NCI-H2081 treated with DMSO at 0.1 percent for 48 hours (cell line): ENCODE measurements at regions not wholly inside any gene's neighbourhood (a gene's known extent, or its start where the extent isn't known, plus 50 kb on each side); places are given as distances from the start of the nearest gene placed in this dataset.

ENCODE experiments used
- DNase-seq: peaks from one replicate; lab custom pipeline; 2025; lab: John Stamatoyannopoulos, UW

- DNase-seq: no peak
These were observed 341.6 kb upstream of the CDH7 start for GRCh38 chr18:65409261-65409660.

GRCh38 chr18:65403534-65403933 is 347.3 kb upstream of the CDH7 start:
- DNase-seq: no peak

- DNase-seq: no peak
These were observed 351.7 kb upstream of the CDH7 start for GRCh38 chr18:65399091-65399490.

GRCh38 chr18:65398347-65399075 is 352.3 kb upstream of the CDH7 start:
- DNase-seq: no peak

DNA sequence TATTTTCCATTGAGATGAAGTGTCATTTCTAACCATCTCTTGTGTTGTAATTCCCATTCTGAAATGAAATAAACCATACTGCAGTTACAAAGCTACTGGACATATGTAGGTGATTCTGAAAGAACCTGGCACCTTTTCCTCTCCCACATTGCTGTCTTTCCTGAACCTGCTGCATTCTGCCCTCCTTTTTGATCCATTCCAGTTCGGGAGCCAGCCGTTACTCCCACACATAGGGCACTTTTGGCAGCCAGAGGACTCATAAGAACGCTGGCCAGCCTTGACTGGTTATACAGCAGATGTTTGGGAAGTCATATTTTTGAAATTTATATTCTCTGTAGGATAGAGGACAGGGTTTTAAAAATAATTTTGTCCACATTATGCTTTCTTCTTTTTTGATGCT is 369.8 kb upstream of the CDH7 start:
- no peak for DNase-seq

GRCh38 chr18:65380571-65380970 is 370.2 kb upstream of the CDH7 start:
- no peak for DNase-seq

GRCh38 chr18:65372904-65373303 is 377.9 kb upstream of the CDH7 start:
- DNase-seq: no peak

DNA sequence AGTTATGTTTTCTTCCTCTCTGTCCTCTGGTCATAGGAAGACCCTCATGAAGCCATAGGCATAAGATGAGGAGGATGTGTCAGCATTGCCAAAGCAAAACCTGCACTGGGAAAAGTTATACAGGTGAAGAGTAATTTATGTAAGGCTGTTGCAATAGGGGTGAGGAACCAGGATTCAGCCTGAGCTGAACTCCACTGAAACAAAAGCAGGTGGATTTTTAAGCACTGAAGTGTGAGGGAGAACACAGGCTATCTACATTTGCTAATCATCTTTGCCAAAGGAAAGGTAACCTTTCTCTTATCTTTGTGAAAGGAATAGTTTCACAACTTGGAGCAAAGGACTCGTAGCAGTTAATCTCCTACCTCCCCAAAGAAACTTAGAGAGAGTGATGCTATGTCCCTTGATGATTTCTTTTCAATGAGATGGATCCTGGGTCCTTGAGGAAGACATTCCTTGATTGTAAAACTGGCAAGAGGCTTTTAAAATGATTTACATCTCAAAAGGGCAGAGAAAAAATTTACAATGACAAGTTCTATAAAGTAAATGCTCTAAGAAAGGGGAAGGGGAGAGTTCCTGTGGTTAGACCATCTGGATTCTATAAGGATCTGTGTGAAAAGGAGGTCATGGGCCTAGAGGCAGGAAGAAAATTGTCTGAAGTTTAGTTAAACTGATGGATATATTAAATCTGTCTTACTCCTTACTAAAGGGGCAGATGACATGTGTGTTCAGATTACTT is 385.4 kb upstream of the CDH7 start:
- no peak for DNase-seq

- no peak for DNase-seq
These were observed 386.7 kb upstream of the CDH7 start for GRCh38 chr18:65363911-65364632.

GRCh38 chr18:65363011-65363410 is 387.8 kb upstream of the CDH7 start:
- no peak for DNase-seq

- no peak for DNase-seq
These were observed 391.3 kb upstream of the CDH7 start for GRCh38 chr18:65359479-65359878.

- DNase-seq: no peak
These were observed 392.5 kb upstream of the CDH7 start for GRCh38 chr18:65358306-65358705.

DNA sequence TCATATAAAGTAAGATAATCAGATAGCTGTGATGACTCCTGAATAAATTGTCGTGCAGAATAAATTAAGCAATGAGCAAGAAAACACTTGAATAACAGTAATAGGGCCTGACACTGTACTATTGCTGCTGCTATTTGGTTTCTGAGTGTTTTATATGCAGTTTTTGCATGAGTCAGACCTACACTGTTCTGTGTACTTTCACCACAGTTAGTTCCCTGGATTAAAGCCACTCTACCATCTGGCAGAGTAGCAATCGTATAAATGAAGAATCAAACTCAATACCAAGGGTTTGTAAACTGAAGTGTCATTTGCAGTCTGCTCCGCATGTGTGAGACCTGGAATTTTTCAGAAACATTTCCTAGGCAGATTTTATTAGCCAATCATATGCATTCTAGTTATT is 398.6 kb upstream of the CDH7 start:
- no peak for DNase-seq

DNA sequence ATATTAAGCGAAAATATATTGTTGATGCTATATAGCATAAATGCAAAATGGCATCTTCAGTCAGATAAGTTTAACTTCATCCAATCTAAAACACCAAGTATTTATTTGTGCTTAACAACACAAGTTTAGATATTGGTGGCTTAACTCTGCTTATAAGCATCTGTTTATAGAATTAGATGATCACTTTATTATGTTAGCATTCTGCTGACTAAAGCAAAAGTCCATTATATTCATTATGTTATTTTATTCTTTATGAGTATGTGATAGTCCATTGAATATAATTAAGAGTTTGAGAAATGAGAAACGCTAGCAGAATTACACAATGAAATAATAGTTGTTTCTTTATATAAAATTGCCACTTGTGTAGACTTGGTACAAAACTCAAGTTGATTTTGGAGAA is 401.2 kb upstream of the CDH7 start:
- DNase-seq: no peak

GRCh38 chr18:65347446-65347845 is 403.4 kb upstream of the CDH7 start:
- no peak for DNase-seq

- no peak for DNase-seq
These were observed 404.7 kb upstream of the CDH7 start for GRCh38 chr18:65346086-65346485.

GRCh38 chr18:65343571-65343970 is 407.2 kb upstream of the CDH7 start:
- no peak for DNase-seq

- no peak for DNase-seq
These were observed 414.4 kb upstream of the CDH7 start for GRCh38 chr18:65336411-65336810.

- no peak for DNase-seq
These were observed 421.8 kb upstream of the CDH7 start for GRCh38 chr18:65329010-65329409.

DNA sequence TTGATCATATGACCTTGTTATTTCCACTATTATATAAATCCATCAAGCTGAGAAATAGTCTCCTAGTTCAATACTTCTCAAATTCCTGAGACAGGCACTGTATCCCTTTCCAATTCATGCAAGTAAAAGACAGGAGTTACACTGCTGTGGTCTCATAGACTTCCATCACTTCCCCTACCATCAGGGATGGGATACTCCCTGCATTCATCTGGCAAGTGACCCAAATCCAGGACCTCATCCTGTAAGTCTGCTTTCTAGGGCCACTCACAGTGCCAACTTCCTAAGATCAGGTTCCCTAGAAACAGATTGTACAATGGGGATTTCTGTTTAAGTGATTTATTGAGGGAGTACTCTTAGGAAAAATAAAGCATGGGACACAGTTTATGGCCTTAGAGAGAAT is 424.0 kb upstream of the CDH7 start:
- no peak for DNase-seq

DNA sequence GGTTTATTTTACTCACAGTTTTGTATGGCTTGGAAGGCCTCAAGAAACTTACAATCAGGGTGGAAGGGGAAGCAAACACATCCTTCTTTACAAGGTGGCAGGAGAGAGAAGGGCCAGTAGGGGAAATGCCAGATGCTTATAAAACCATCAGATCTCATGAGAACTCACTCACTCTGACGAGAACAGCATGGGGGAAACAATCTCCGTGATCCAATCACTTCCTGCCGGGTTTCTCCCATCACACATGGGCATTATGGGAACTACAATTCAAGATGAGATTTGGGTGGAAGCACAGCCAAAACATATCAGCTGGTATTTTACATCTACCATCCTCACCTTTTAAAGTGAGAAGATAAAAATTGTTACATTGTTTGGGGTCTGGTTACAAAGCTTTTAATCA is 427.9 kb upstream of the CDH7 start:
- DNase-seq: no peak

DNA sequence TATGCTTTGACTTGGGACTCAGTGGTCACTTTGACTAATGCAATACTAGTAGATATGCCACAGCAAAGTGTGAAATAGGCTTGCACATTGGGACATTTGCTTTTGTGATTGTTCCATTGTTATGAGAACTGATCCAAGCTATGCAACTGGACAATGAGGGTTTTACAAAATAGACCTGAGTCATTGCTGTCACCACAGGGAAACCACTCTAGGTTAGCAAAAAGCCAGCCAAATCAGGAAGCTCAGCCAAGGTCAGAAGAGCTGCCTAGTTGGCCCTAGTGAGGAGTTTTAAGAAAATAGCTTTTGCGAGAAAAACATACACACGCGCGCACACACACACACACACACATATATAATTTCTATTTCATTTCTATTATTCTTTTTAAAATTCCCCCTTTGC is 452.4 kb upstream of the CDH7 start:
- DNase-seq: no peak

- no peak for DNase-seq
These were observed 461.9 kb upstream of the CDH7 start for GRCh38 chr18:65288908-65289307.
